ENCODE measurements at regions not wholly inside any gene's neighbourhood (a gene's known extent, or its start where the extent isn't known, plus 50 kb on each side); places are given as distances from the start of the nearest gene placed in this dataset.

DNA sequence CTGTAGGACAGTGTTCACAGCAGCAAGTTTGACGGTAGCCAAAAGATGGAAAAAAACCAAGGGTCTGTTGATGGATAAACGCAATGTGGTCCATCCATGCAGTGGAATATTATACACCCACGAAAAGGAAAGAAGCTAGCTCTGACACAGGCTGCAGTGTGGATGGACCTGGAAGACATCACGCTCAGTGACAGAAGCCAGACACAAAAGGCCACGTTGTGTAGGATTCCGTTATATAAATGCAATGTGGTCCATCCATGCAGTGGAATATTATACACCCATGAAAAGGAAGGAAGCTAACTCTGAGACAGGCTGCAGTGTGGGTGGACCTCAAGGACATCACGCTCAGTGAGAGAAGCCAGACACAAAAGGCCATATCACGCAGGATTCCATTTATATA lies 105.5 kb upstream of the SHOX start:
- no CpG with 5 or more reads among the region's 8 CpGs for WGBS (ENCODE audit: extremely low coverage, insufficient read length, low lambda C conversion rate)
- no peak for TF ChIP-seq CTCF (conservative IDR thresholded peaks at IDR 0.05)
- H3K9me3 ChIP-seq (ENCODE audit: control insufficient read depth, low read depth, low read length): no peaks in the 10 kb centered on the region

More for the DNA sequence above, 105.5 kb upstream of the SHOX start:
- H3K4me2 ChIP-seq (ENCODE audit: insufficient read depth, insufficient read length, low read length): no peak overlapping the region
- H2BK12ac ChIP-seq (ENCODE audit: insufficient read length, low read depth, low read length): no peak overlapping the region
- no peak overlapping the region for H3K4ac ChIP-seq (ENCODE audit: low read depth, low read length)
- H3K27me3 Mint-ChIP-seq (ENCODE audit: low read depth): peaks cover 33% of the 10 kb centered on the region
- H3K79me2 ChIP-seq (ENCODE audit: insufficient read depth, low read length): no peaks in the 10 kb centered on the region
- no peak for DNase-seq
- H2AK5ac ChIP-seq (ENCODE audit: insufficient read length, low read length): no peak overlapping the region
- H3K9ac ChIP-seq (ENCODE audit: extremely low read depth, insufficient read length, low read length): no peak overlapping the region
- H3T11ph ChIP-seq (ENCODE audit: low read length): no peak overlapping the region
- H3K27ac ChIP-seq (ENCODE audit: insufficient read length, low read depth, low read length): no peak overlapping the region
- H4K91ac ChIP-seq (ENCODE audit: insufficient read length, low read depth, low read length): no peak overlapping the region
- H3K23me2 ChIP-seq (ENCODE audit: insufficient read length, low read depth, low read length, poor library complexity, severe bottlenecking): no peaks in the 10 kb centered on the region
- H3K23ac ChIP-seq (ENCODE audit: insufficient read length, low read depth, low read length): no peak overlapping the region
- H3K56ac ChIP-seq (ENCODE audit: insufficient read length, low read depth, low read length): no peak overlapping the region
- H3K14ac ChIP-seq (ENCODE audit: insufficient read depth, low read length): no peak overlapping the region
- no peaks in the 10 kb centered on the region for H4K20me1 ChIP-seq (ENCODE audit: control insufficient read depth, insufficient read depth, insufficient read length)
- peaks cover 7 to 15% of the 10 kb centered on the region in 2 experiments; a peak in 4 of 5 replicates for H3K9me3 Mint-ChIP-seq
- no peak overlapping the region for H4K5ac ChIP-seq (ENCODE audit: insufficient read length, low read depth, low read length)
- no peak overlapping the region for H2BK5ac ChIP-seq (ENCODE audit: insufficient read length, low read length)
- no peak overlapping the region; a peak in 1 of 5 replicates for H3K4me3 Mint-ChIP-seq
- H4K8ac ChIP-seq (replicated peaks; ENCODE audit: insufficient read length, low read depth, low read length): no peak overlapping the region
- no peak overlapping the region for H2BK20ac ChIP-seq (ENCODE audit: low read depth, low read length, poor library complexity, severe bottlenecking)
- H3K79me1 ChIP-seq (ENCODE audit: insufficient read depth, low read depth, low read length, poor library complexity, severe bottlenecking): no peaks in the 10 kb centered on the region
- peaks cover 0 to 4% (median 1%) of the 10 kb centered on the region in 3 experiments; a peak in 5 of 7 replicates for H3K36me3 Mint-ChIP-seq (ENCODE audit: insufficient read depth in 1 of 3, low read depth in 3 of 3)
- H3K18ac ChIP-seq (ENCODE audit: insufficient read length, low read depth, low read length): no peak overlapping the region
- H2AFZ ChIP-seq (ENCODE audit: low read length): no peak overlapping the region
- H2BK120ac ChIP-seq (ENCODE audit: low read depth, low read length, poor library complexity, severe bottlenecking): no peak overlapping the region
- no peaks in the 10 kb centered on the region for H3K27me3 ChIP-seq (ENCODE audit: insufficient read depth, low read length)
- peaks cover 9 to 12% of the 10 kb centered on the region in 2 experiments for H3K4me1 Mint-ChIP-seq
- H2BK15ac ChIP-seq (ENCODE audit: low read depth, low read length): no peak overlapping the region
- no peaks in the 10 kb centered on the region for H3K4me1 ChIP-seq (ENCODE audit: insufficient read depth, low read length)
- H3K27ac Mint-ChIP-seq: no peak overlapping the region; a peak in 1 of 7 replicates
